Mammary epithelial cell (primary cell): ENCODE measurements at regions not wholly inside any gene's neighbourhood (a gene's known extent, or its start where the extent isn't known, plus 50 kb on each side); places are given as distances from the start of the nearest gene placed in this dataset.

Experiments
- EZH2 ChIP-seq: IDR thresholded peaks from 2 replicates; pipeline ENCODE4 v1.6.1; 2012; ENCODE audit warnings: low read length, inconsistent platforms, borderline replicate concordance
- TF ChIP-seq, protein P1 (sequence below), 2 donors: IDR thresholded peaks in 1 of 2; conservative IDR thresholded peaks in 1 of 2; 2 replicates each; pipeline ENCODE4 v1.5.1; 2011 to 2012; ENCODE audit warnings: inconsistent platforms in 2 of 2, low read length in 2 of 2, mild to moderate bottlenecking in 2 of 2, control low read depth in 1 of 2, low read depth in 1 of 2; ENCODE audit not compliant: insufficient read depth in 1 of 2; ENCODE audit errors: extremely low read depth in 1 of 2

DNA sequence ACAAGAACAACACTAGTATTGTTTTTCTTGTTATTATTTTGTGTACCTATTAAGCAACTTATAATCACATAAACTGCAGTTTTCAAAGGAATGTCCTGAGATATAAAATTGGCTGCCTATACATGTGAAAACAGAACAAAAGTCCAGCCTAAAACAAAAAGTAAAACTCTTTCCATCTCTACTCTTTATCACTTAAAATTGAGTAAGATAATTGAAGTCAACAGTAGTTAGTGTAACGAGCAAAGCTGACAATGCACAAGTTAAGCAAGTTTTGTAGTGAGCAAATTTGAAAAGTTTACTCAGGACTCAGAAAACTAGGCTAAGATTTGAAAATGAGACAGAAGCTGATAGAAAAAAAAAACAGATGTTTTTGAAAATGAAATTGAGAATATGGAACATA lies 941.4 kb upstream of the MAN1A1 start:
- TF ChIP-seq, protein P1, sequence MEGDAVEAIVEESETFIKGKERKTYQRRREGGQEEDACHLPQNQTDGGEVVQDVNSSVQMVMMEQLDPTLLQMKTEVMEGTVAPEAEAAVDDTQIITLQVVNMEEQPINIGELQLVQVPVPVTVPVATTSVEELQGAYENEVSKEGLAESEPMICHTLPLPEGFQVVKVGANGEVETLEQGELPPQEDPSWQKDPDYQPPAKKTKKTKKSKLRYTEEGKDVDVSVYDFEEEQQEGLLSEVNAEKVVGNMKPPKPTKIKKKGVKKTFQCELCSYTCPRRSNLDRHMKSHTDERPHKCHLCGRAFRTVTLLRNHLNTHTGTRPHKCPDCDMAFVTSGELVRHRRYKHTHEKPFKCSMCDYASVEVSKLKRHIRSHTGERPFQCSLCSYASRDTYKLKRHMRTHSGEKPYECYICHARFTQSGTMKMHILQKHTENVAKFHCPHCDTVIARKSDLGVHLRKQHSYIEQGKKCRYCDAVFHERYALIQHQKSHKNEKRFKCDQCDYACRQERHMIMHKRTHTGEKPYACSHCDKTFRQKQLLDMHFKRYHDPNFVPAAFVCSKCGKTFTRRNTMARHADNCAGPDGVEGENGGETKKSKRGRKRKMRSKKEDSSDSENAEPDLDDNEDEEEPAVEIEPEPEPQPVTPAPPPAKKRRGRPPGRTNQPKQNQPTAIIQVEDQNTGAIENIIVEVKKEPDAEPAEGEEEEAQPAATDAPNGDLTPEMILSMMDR (conservative IDR thresholded peaks at IDR 0.05 in 1 of 2, IDR thresholded peaks at IDR 0.05 in 1 of 2; ENCODE audit: extremely low read depth in 1 of 2, insufficient read depth in 1 of 2, low read depth in 1 of 2, low read length in 2 of 2) = no peak
- no peak for TF ChIP-seq EZH2
